GM12878 (cell line): ENCODE measurements at regions not wholly inside any gene's neighbourhood (a gene's known extent, or its start where the extent isn't known, plus 50 kb on each side); places are given as distances from the start of the nearest gene placed in this dataset.

Source experiments
- ATAC-seq: fragments of 200-7000 bp; cut with Tn5 transposase; 3 replicates; pipeline ENCODE4 v1.9.1; 2020; ENCODE audit warnings: mild to moderate bottlenecking, moderate library complexity
- BruUV-seq: library from RNA; stranded (reverse); fragments of 400-500 nt; replicated peaks from 2 replicates; lab custom pipeline; 2021; lab: Mats Ljungman, UMichigan
- CTCF ChIA-PET: fragments of 300-600 bp; sonication (Branson Sonifier 250); formaldehyde crosslinking; extraction: SDS; loops from one replicate; lab custom pipeline; 2021; ENCODE audit warnings: inconsistent platforms; lab: Yijun Ruan, JAX
- POLR2A ChIA-PET: fragments of 350-600 bp; formaldehyde crosslinking; extraction: SDS; loops from one replicate; lab custom pipeline; 2021; ENCODE audit warnings: inconsistent platforms; lab: Charles Lee
- RAD21 ChIA-PET: fragments of 300-600 bp; sonication (Branson Sonifier 250); formaldehyde crosslinking; loops from one replicate; lab custom pipeline; 2023; ENCODE audit warnings: antibody characterized with exemption; ENCODE audit not compliant: unreplicated experiment; lab: Charles Lee
- SMC1A ChIA-PET: fragments of 300-600 bp; sonication (Branson Sonifier 250); formaldehyde crosslinking; loops from one replicate; lab custom pipeline; 2023; ENCODE audit not compliant: unreplicated experiment, uncharacterized antibody; lab: Charles Lee
- DNase-seq: peaks from one replicate; pipeline ENCODE4 v3.0.0-alpha.2; 2011; ENCODE audit warnings: low read depth, low spot score
- FAIRE-seq: peaks from 3 replicates; lab custom pipeline; 2011; peaks lifted over from hg19 to GRCh38; lab: Jason Lieb, UNC
- H2AFZ ChIP-seq: 2 replicates; pipeline ENCODE4 v1.6.0; 2011; ENCODE audit warnings: low read depth, low read length, control low read depth; ENCODE audit not compliant: control insufficient read depth
- H3K27ac ChIP-seq: 2 replicates; pipeline ENCODE4 v1.5.1; 2011; ENCODE audit warnings: control low read depth; ENCODE audit not compliant: control insufficient read depth, insufficient read depth
- H3K27me3 ChIP-seq, 2 experiments: replicated peaks in 1 of 2; 2 replicates each; pipeline versions ENCODE4 v1.6.0 to v1.6.1; 2011; ENCODE audit warnings: low read length in 1 of 2; ENCODE audit not compliant: control insufficient read depth in 2 of 2, insufficient read depth in 2 of 2
- H3K36me3 ChIP-seq, 2 experiments: 2 replicates each; pipeline ENCODE4 v1.5.1; 2011; ENCODE audit warnings: low read length in 1 of 2; ENCODE audit not compliant: control insufficient read depth in 2 of 2, insufficient read depth in 2 of 2
- H3K4me1 ChIP-seq: 2 replicates; pipeline ENCODE4 v1.6.1; 2011; ENCODE audit warnings: mild to moderate bottlenecking, low read length, moderate library complexity, mixed read lengths; ENCODE audit not compliant: control insufficient read depth, insufficient read depth
- H3K4me2 ChIP-seq: 2 replicates; pipeline ENCODE4 v1.6.0; 2011; ENCODE audit warnings: control low read depth; ENCODE audit not compliant: control insufficient read depth, insufficient read depth
- H3K4me3 ChIP-seq: fragments of 200-600 bp; sonication (generic); 2 replicates; pipeline ENCODE4 v1.5.1; 2016
- H3K79me2 ChIP-seq: 2 replicates; pipeline ENCODE4 v1.6.0; 2011; ENCODE audit warnings: low read length; ENCODE audit not compliant: control insufficient read depth, insufficient read depth
- H3K9ac ChIP-seq: 2 replicates; pipeline ENCODE4 v1.8.0; 2011; ENCODE audit warnings: low read length, control low read depth, mixed read lengths; ENCODE audit not compliant: control insufficient read depth, insufficient read depth
- H3K9me3 ChIP-seq: replicated peaks from 3 replicates; pipeline ENCODE4 v1.5.1; 2011; ENCODE audit warnings: mild to moderate bottlenecking, low read length; ENCODE audit not compliant: control insufficient read depth, insufficient read depth
- H4K20me1 ChIP-seq: 2 replicates; pipeline ENCODE4 v1.6.0; 2011; ENCODE audit not compliant: control insufficient read depth, insufficient read depth
- CBX3 ChIP-seq: fragments of 200-600 bp; sonication (generic); IDR thresholded peaks from 2 replicates; pipeline ENCODE4 v1.6.1; 2016; ENCODE audit warnings: low read depth, borderline replicate concordance
- CREB1 ChIP-seq: IDR thresholded peaks from 2 replicates; pipeline ENCODE4 v1.6.1; 2012; ENCODE audit warnings: low read depth, mild to moderate bottlenecking, inconsistent platforms
- CTCF ChIP-seq, 3 experiments: IDR thresholded peaks in 2 of 3; conservative IDR thresholded peaks in 1 of 3; 2 replicates each; pipeline ENCODE4 v1.5.1; 2011; ENCODE audit warnings: low read depth in 3 of 3, low read length in 3 of 3, mild to moderate bottlenecking in 3 of 3, control low read depth in 2 of 3, moderate library complexity in 2 of 3, inconsistent platforms in 1 of 3, mixed read lengths in 1 of 3; ENCODE audit not compliant: control insufficient read depth in 2 of 3, insufficient read depth in 1 of 3; ENCODE audit errors: extremely low read depth in 1 of 3
- E2F4 ChIP-seq: IDR thresholded peaks from 2 replicates; pipeline ENCODE4 v1.6.1; 2012; ENCODE audit warnings: low read depth, low read length, improper control_type of control experiment
- LARP7 ChIP-seq: fragments of 450-650 bp; IDR thresholded peaks from 2 replicates; pipeline ENCODE4 v1.6.1; 2017; ENCODE audit warnings: mild to moderate bottlenecking
- SIX5 ChIP-seq: IDR thresholded peaks from 2 replicates; pipeline ENCODE4 v1.6.1; 2011; ENCODE audit warnings: mild to moderate bottlenecking, low read depth, low read length, moderate library complexity; ENCODE audit not compliant: severe bottlenecking
- SMARCA5 ChIP-seq: fragments of 450-650 bp; IDR thresholded peaks from 2 replicates; pipeline ENCODE4 v1.6.1; 2017; ENCODE audit warnings: mild to moderate bottlenecking
- SREBF2 ChIP-seq: IDR thresholded peaks from 2 replicates; pipeline ENCODE4 v1.6.1; 2012; ENCODE audit warnings: mild to moderate bottlenecking, low read length
- SRF ChIP-seq, 2 experiments: IDR thresholded peaks; 2 replicates each; pipeline ENCODE4 v1.6.1; 2011; ENCODE audit warnings: low read depth in 2 of 2, low read length in 2 of 2, mild to moderate bottlenecking in 1 of 2, moderate library complexity in 1 of 2
- TCF12 ChIP-seq: IDR thresholded peaks from 2 replicates; pipeline ENCODE4 v1.6.1; 2011; ENCODE audit warnings: low read depth, mild to moderate bottlenecking, low read length
- ZSCAN29 ChIP-seq: fragments of 450-650 bp; IDR thresholded peaks from 2 replicates; pipeline ENCODE4 v1.6.1; 2017; ENCODE audit warnings: mild to moderate bottlenecking, moderate library complexity
- WGBS: methylation state at CpG from one replicate; pipeline ENCODE4 v1.1.6; 2016; ENCODE audit warnings: low lambda C conversion rate; ENCODE audit not compliant: insufficient replicate concordance, insufficient coverage; ENCODE audit errors: missing lambda C conversion rate; 5-methylcytosine and 5-hydroxymethylcytosine counted together
- in situ Hi-C: fragments of 300-500 bp; cut with MboI; formaldehyde crosslinking; loops from 9 replicates; pipeline ENCODE4 v1.14.3; 2018; ENCODE audit warnings: mixed read lengths
- intact Hi-C: fragments of 100-400 bp; cut with micrococcal nuclease; formaldehyde crosslinking; loops from one replicate; pipeline ENCODE4 v1.14.2; 2022; ENCODE audit not compliant: unreplicated experiment

- SMC1A ChIA-PET, result no interaction called here
Measured at GRCh38 chr3:144363856-144364255, 392.2 kb downstream of the DIPK2A start.

More at GRCh38 chr3:144363856-144364255, 392.2 kb downstream of the DIPK2A start:
- Histone ChIP-seq H4K20me1 (no peaks in the 10 kb centered on the region), H3K9me3 (peaks cover 3% of the 10 kb centered on the region; the same call in 1 of the 3 replicates), H3K4me3 (no peak overlapping the region), H2AFZ (no peak overlapping the region), H3K36me3 (no peaks in the 10 kb centered on the region), H3K9ac (no peak overlapping the region), H3K4me1 (no peaks in the 10 kb centered on the region), H3K27me3 (no peaks in the 10 kb centered on the region), H3K4me2 (no peak overlapping the region), H3K27ac (no peak overlapping the region), H3K79me2 (no peaks in the 10 kb centered on the region)
- ChIA-PET RAD21 (no interaction called here), CTCF (no interaction called here), POLR2A (no interaction called here)
- in situ Hi-C loops (no loop called here), intact Hi-C loops (no loop called here)
- FAIRE-seq (no peak), DNase-seq (no peak), ATAC-seq (no peak)
- BruUV-seq, result no TSS peak
- 60% methylated on average over 5 of the region's 5 CpGs for WGBS
- TF ChIP-seq SREBF2, result no peak
- no peak for TF ChIP-seq CBX3
- no peak for TF ChIP-seq LARP7
- TF ChIP-seq TCF12, result no peak
- no peak for TF ChIP-seq CREB1
- TF ChIP-seq ZSCAN29, result no peak
- TF ChIP-seq SRF (IDR thresholded peaks at IDR 0.05; ENCODE audit: low read depth in 2 of 2, low read length in 2 of 2), result no peak
- no peak for TF ChIP-seq SIX5
- TF ChIP-seq SMARCA5, result no peak
- TF ChIP-seq CTCF (IDR thresholded peaks at IDR 0.05 in 2 of 3, conservative IDR thresholded peaks at IDR 0.05 in 1 of 3; ENCODE audit: control insufficient read depth in 2 of 3, extremely low read depth in 1 of 3, insufficient read depth in 1 of 3, low read depth in 3 of 3, low read length in 3 of 3), result no peak
- TF ChIP-seq E2F4, result no peak
